Inflammatory macrophage (primary cell): ENCODE measurements at regions not wholly inside any gene's neighbourhood (a gene's known extent, or its start where the extent isn't known, plus 50 kb on each side); places are given as distances from the start of the nearest gene placed in this dataset.
A peak's percentile ranks its signal among the peaks of the same experiment; 100 is the strongest.

Source experiments
- DNase-seq, 2 donors: peaks; one replicate each; pipeline ENCODE4 v3.0.0-alpha.2; 2020 to 2022

DNA sequence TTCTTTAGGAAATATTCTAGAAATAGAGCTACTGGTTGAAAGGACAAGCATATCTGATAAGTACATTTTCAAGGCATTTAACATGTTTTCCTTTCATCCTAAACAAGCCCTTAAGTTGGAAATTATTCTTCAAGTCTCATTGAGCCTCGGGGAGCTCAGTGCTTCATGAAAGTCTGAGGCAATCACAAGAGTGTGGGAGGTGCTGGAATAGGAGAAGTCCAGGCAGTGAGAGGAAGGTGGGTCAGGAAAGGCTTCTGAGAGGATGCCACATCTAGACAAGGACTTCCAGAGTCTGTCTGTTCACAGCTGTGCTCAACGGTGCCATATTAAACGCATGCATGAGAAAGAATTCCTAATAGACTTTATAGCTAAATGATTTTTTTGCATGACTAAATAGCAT lies 69.8 kb downstream of the CD83 start:
- peak; percentile 72 to 79 for DNase-seq

DNA sequence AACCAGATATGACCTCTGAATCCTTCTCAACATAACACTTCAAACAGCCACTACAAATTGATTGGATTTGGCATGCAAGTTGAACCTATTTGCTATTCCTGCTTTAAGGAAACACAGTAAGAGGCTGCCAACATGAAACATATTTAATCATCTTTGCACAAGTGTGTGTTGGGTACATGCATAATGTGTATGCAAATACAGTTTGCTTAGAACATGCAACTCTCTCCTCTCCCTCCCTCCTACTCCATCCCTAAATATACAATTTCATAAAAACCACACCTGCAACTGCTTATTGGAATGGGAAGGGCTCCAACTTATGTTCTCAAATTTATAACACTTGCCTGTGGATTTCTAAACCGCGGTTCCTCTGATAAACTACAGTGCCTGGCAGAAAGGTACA lies 71.5 kb downstream of the CD83 start:
- DNase-seq: no peak

DNA sequence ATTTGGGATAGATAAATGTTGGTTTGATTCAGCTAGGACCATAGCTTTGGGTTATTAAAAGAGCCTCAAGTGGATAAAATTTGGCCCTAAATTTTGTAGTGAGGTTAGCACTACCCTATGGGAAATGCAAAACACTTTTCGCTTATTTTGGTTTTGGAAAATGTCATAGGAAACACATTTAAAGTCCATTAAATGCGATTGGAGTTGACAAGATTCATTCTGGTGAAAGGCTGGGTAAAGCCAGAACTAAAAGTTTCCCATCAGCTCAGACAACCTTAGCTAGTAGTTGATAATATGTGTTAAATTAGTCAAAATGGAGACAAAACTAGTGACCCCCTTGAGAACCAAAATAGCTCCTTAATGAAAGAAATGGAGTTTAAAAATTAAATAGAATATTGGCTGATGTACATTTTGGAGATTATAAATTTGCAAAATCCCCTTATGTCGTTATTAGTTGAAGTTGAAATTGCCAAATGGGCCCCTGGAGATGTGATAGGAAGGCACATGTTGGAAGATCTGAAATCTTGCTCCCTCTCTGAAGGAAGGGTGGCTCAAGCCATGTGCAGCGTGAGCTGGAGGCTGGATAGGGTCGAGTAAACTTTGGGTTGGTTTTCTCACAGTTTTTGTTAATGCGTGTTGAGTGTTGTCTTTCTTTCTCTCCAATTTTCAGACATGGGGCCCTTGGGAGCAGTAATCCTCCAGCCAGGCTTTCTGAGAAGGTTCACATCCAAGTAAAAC lies 72.8 kb downstream of the CD83 start:
- no peak for DNase-seq

DNA sequence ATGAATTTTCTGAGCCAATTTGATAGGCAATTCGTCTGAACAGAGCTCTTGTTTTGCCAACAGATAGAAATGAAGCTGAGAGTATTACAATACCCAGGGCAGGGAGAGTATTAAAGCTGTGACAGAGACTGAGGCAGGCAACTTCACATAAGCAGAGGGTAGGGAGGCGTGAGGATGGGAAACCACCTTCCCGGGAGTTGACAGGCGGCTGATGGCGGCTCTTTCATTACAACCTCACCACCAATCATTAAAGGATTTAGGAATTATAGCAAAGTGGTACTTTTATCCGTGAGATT lies 73.3 kb downstream of the CD83 start:
- DNase-seq: no peak

DNA sequence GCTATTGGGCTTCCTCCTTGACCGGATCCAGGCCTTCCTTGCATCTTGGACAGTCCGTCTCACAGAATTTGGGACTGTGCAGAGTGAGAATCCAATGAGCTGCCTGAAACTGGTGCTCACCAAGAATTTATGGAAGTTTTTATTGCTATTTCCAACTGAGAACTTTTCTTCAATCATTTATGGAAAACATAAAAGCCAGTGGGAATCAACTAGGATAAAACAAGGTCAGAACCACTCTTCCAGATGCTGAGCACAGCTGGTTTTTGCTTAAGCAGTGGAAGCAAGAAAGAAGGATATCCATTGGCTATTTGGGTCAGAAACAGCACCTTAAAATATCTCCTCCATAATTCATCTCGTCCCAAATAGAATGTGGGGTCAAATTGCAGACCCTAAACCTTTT lies 74.2 kb downstream of the CD83 start:
- no peak for DNase-seq

DNA sequence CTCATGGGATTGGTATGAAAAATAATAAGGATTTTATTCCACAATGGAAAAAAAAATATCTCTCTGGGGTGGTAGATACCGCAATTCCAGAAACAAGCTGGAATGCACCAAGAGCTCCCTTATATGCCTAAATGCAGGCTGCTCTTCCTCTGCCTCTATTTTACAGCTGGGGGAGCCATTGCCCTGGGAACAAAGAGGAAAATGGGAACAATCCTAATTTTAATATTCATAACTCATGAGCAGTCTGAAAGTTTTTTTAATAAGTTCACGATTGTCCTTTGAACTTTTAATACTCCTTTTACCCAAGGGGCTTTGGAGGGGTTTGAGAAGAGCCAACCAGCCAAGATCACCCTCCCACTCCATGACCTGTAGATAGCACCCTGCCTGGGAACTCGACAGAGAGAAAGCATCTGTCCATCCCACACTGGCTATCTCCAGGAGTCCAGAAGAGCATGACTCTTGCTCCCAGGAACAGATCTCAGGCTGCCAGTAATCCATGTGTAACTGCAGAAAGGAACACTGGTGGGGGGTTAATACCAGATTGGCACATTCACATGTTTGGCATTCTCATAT lies 74.7 kb downstream of the CD83 start:
- DNase-seq: no peak

DNA sequence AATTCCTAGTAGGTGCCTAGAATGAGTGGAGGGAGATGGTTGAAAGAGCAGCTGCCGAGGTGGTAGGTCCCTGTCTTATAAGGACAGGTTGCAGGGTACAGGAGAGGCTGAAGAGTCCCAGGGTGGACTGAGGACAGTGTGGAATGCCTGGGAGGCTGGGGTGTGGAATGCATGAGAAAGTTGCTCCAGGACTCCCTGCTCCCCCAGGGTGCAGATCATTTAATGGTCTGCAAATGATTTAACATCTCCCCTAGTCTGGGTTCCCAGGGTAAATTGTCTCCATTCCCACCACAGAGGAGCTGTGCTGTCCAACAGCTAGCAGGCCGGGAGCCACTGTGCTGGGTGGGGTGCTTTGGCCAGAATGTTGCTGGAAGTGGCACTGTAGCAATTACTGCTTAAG lies 76.0 kb downstream of the CD83 start:
- DNase-seq: no peak

DNA sequence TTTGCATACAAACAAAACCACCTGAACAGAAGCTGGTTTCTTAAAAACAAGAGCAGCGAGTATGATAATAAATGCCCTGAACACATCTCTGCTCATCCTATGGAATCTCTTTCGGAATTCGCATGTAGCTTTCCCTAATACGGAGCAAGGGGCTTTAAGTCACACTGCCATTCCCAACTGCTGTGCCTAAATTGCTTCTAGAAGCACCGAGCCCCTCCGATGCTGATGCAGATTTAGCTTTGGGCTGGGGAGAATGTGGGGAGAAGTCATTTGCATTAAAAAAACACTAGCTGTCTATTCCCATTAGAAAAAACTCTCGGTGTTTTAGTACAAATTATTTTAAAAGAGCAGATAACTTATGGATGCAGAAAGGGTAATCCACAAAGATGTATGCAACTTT lies 76.9 kb downstream of the CD83 start:
- DNase-seq: no peak

DNA sequence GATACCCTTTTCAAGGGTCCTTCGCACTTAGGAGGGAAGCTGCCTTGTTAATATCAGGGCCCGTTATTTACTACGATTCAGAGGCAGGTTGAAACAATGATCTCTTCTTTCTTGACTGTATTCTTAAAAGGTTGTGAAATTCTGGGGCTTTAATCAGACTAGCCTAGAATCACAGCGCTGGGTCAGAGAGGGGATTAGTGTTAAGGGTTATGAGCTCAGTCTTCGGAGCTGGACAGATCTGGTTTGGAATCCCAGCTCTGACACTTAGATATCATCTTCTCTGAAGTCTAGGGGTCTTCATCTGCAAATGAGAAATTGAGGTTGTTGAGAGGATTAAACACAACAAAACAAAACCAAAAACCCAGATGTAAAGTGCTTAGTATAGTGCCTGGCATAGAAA lies 77.4 kb downstream of the CD83 start:
- DNase-seq: no peak

DNA sequence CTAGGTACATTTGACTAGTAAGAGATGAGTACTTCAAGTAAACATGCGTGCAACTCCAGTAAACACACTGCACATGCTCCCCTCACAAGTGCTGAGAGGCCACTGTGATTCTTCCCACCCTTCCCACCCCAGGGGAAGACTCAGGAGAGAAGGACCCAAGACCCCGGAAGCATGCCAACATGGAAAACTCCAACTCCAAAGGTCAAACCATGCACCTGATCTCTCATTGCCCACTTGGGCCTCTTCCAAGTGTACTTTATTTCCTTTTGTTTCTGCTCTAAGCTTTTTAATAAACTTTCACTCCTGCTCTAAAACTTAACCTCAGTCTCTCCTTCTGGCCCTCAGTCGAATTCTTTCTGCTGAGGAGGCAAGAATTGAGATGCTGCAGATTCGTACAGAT lies 78.5 kb downstream of the CD83 start:
- DNase-seq: no peak

DNA sequence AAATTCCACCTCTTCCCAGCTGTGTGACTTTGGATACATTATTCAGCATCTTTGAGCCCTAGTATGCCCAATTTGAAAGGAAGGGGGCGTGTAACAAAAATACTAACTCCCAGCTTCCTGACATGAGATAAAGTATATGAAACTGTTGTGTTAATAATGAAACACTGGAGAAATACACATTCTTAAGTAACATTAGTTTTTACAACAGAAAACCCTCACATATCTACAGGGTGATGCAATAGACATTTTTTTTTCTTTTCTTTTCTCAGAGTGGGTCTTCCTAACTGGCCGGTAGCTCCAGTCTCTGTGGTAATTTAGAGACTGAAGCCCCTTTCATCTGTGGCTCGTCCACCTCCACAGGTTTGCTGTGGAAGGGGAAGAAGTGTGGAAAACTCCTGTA lies 79.5 kb downstream of the CD83 start:
- DNase-seq: no peak

DNA sequence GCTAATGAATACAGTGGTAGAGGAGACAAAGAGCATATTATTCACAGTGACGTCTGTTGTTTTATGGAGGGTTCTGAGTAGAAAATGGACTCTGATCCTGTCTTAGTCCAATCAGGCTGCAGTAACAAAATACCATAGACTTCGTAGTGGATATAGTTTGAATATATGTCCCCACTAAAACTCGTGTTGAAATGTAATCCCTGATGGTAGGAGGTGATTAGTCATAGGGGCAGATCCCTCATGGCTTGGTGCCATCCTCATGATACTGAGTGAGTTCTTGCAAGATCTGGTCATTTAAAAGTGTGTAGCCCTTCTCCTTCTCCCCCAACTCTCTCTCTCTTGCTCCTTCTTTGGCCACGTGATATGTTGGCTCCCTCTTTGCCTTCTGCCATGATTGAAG lies 82.5 kb downstream of the CD83 start:
- peak; percentile 43 to 58 for DNase-seq

DNA sequence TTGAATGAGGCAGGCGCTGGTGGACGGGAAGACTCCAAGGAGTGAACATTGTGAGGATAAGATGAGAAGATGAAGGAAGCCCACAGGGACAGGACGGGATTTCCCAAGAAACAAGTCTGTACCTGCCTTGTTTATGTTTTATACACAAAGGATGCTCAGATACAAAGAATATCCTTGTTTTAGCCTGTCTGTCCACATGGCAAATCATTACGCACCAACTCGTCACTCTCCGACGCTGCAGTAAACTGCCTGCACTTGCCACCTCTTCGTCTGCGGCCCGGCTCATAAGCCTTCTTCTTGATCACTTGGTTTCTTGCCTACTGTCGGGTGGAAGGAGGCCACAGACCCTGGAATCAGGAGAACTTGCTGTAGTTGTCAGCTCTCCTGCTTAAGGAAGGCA lies 85.4 kb downstream of the CD83 start:
- no peak for DNase-seq

DNA sequence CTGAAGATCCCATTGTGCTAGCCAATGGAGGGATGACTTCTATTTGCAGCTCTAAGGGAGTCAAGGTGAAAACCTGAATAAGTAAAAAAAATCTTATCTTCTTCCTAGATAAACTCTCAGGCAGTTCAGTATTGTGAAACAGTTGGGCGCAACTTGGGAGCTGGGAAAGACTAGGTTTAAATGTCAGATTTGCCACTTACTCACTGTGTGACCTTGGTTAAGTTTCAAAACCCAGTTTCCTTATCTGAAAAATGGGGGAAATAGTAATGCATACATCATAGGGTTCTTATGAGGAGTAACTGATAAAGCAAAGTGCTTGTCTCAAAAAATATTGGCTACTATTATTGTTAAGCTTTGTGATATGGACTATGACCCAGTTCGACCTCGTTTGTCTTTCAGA lies 88.8 kb downstream of the CD83 start:
- DNase-seq: peak in 1 of 2 donors; percentile 6

DNA sequence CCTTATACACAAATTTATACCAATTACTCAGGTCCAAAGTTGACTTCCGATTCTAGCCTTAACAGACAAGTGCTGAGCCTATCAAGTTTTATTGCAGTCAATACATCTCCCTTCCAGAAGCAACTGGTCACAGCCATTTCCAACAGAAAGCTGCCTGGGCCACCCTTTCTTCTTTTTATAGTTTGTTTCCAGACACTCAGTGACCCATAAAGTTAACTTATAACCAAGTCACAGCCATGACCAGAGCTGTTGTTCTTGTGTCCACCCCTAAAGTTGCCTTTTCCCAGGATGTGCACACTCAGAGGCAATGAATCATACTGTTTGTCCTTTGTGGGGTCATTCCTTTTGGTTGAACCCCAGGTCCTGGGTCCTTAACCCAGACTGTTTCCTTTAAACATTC lies 89.9 kb downstream of the CD83 start:
- DNase-seq: no peak

DNA sequence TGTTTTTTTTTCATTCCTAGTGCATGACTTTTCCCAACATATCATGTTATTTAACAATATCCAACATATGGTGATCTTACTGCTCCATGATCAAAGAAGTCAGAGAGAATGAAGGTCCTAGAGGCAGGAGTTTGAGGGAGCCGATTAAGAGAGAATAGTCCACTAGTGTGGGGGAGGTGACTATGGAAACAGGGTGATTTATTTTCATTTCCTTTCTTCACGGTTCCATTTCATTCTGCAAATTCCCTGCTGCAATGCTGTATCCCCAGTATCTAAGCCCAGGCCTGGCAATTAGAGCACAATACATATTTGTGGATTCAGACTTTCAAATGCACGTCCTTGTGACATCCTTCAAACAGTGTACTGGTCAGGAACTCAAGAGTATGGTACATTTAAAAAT lies 91.4 kb downstream of the CD83 start:
- DNase-seq: no peak

DNA sequence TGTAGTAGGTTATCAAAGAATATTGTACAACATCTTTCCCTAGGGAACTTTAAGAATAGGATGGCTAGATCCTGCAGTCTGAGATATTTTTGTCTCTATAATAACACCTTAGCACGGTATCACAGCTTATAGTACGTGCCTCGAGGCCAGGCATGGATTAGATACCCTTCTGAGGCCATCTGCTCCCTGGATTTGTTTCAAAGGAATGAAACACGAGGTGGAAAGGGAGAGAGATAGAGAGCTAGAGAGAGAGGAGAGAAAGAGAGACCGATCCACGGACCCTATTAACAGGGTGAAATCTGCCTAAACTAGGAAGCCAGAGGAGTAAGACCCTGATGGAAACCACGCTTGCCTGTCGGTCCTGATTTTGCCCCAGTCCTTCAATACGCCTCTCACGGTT lies 92.5 kb downstream of the CD83 start:
- DNase-seq: no peak

DNA sequence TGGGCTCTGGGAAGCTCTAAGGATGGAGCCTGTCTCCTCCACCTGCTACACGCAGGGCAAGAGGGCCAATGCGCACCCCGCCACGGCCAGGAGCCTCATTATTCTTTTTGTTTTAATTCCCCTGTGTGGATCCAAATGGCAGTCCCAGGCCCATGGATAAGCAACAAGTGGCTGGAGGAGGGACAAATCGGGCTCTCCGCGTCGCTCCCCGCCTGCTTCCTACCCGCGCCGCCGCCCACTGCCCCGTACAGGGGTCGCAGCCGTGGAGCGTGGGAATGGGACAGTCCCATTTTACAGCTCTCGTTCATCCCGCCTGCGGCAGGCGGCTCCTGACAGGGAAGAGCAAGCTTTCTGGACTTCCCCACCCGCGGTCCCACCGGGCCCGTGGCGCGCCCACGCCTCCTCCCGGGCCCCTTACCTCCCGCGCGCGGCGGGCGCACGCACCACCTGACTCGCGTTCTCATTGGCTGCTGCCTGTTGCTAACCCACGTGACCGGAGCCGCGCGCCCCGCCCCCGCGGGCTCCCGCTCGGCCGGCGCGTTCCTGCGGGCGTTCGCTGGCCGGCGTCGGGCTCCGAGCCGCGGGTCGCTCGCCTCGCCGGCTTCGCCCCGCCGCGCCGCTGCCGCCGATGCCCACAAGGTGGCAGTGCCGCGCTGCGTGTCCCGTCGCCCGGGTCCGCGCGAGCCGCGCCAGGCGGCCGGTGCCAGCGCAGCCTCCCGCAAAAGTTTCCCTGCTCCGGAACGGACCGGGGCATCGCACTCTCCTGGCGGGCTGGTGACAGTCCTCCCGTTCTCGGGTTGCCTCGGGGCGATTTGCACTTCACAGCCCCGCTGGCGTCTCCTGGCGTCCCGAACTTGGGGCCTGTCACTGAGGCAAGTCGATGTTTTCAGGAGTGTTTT lies 93.3 kb downstream of the CD83 start:
- peak; percentile 91 to 95 for DNase-seq

DNA sequence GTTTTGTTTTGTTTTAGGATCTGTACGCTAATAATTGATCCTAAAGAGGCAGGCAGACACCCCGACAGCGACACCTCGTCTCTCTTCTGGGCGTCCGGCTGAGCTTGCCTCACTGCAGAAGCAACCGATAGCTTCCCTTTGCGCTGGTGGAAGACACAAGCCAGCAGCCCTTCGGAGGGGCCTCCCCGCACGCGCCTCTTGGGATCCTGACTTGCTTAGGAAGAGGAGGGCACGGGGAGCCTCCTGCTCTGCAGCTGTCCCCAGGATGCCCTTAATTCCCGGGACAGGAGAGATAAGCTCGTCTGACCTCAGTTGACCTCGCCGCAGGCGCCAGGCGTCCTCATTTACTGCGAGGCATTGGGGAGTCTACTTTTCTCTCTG lies 94.0 kb downstream of the CD83 start:
- peak; percentile 38 to 71 for DNase-seq

DNA sequence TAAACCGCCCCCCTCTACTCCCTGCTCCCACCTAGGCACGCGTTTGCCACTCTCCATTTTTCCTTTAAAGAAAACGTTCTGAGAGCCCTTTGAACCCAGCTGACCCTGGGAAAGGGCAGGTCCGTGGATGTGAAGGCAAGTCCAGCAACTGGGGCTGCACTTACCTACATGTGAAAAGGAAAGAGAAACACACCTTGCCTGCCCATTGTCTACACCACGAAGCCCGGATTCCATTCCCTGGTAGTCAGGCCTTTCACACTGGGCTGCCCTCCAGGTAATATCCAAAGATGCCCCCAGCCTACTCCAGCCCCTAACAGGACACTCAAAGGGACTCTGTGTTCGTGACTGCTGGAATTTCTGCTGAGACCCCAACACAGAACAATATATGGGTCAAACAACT lies 94.4 kb downstream of the CD83 start:
- no peak for DNase-seq

DNA sequence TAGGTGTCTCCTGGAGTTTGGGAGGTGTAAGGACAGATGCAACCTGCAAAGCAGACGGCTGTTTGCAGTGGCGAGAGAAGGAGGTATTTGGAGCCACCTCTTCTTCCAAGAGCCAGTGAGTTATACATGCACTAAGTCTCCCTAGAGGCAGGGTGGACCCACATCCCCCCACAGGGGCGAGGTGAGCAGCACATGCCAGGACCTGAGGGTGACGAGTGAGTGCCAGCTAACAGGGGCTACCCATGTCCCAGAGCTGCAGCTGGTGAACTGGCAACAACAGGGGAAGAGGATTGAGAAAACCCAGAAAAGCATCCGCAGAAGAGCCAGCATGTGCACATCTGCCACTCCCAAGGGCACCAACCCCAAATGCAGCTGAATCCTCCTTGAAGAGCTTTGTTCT lies 95.1 kb downstream of the CD83 start:
- DNase-seq: no peak

DNA sequence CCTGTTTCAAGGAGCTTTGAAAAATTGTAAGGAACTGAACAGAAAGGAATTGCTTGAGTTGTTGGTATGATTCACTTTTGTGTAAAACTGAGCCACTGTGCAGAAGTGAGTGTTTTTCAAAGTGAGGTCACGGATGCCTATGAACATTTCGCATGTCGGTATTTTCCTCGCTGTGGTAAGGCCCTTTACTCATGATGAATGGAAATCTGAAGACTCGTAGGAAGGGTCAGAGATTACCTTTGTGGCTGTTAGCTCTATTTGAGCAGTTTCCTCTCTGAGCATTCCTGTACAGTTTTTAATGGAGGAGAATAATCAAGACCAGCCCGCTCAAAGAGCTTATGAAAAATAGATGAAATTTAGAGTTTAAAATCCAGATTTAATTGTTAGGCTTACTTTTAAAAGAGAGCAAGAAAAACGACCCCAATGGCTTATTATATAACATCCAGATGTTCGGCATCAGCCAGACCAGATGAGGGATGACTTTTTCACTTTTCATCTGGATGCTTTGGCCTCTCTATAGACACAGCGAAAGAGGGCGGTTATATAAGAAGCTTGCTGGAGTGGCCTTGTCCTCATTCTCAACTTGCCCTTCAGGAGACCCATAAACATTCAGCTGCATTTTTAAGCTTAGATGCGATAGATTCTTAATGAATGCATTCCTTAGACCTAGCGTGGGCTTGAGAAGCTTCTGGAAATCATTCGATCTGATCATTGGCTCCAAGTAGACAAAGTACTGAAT lies 99.5 kb downstream of the CD83 start:
- DNase-seq: no peak

DNA sequence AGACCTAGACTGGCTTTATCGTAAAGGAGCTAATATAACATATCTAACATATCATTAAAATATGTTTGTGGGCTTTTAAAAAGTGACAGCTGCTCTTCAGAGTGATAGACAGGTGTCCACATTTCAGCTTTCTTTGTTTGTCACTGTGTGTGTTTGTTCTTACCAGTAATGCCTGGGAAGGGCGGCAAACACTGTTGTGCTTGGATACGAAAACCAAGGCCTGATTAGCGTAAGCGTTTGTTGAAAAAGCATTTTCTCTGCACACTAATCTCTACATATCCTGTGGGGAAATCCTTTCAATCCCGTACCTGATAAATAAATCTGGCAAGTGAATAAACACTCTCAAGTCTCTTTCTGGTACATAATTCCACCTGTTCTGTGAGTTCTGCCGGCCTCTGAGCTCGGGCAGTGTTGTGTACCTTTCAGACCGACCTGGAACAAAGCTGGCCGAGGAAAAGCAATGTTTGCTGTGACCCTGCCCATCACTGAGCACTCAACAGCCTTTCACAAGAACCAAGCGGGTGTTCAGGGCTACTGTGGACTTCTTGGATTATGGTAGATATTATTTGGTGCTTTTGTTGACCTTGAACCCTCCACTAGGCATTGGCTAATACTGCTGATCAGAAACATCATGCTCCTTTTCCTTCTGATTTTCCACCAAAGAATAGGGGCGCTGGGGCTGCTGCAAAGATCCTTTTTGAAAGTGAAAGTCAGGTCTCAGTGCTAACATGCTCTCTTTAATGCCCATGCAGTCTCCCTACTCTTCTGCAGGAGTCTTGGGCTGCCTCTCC lies 100.4 kb downstream of the CD83 start:
- no peak for DNase-seq
